MCF 10A (cell line): ENCODE measurements at regions not wholly inside any gene's neighbourhood (a gene's known extent, or its start where the extent isn't known, plus 50 kb on each side); places are given as distances from the start of the nearest gene placed in this dataset.

Experiments
- BruUV-seq: library from RNA; stranded (reverse); fragments of 400-500 nt; replicated peaks from 2 replicates; lab custom pipeline; 2021; lab: Mats Ljungman, UMichigan
- CTCF ChIA-PET: fragments of 300-600 bp; sonication (Branson Sonifier 250); formaldehyde crosslinking; extraction: SDS; loops from one replicate; lab custom pipeline; 2021; ENCODE audit warnings: antibody characterized with exemption, inconsistent platforms; lab: Yijun Ruan, JAX
- POLR2A ChIA-PET: fragments of 300-600, 350-650 bp; sonication (Branson Sonifier 250); formaldehyde crosslinking; extraction: SDS; loops from one replicate; lab custom pipeline; 2020; ENCODE audit warnings: antibody characterized with exemption, inconsistent platforms; lab: Yijun Ruan, JAX
- DNase-seq: peaks from one replicate; pipeline ENCODE4 v3.0.0-alpha.2; 2018; ENCODE audit not compliant: unreplicated experiment
- H3K27ac Mint-ChIP-seq: one replicate; pipeline ENCODE4 v1.8.0; 2022; ENCODE audit warnings: mild to moderate bottlenecking, low read depth, mixed read lengths; ENCODE audit not compliant: unreplicated experiment
- H3K27me3 Mint-ChIP-seq: one replicate; pipeline ENCODE4 v1.8.0; 2022; ENCODE audit warnings: mixed read lengths; ENCODE audit not compliant: insufficient read depth, unreplicated experiment
- H3K36me3 Mint-ChIP-seq: one replicate; pipeline ENCODE4 v1.8.0; 2022; ENCODE audit warnings: mild to moderate bottlenecking, moderate library complexity, mixed read lengths; ENCODE audit not compliant: insufficient read depth, unreplicated experiment
- H3K4me1 Mint-ChIP-seq: one replicate; pipeline ENCODE4 v1.8.0; 2022; ENCODE audit warnings: mixed read lengths; ENCODE audit not compliant: insufficient read depth, unreplicated experiment
- H3K4me3 Mint-ChIP-seq: one replicate; pipeline ENCODE4 v1.8.0; 2022; ENCODE audit warnings: mild to moderate bottlenecking, moderate library complexity, mixed read lengths; ENCODE audit not compliant: unreplicated experiment
- H3K9me3 Mint-ChIP-seq: one replicate; pipeline ENCODE4 v1.8.0; 2022; ENCODE audit warnings: mixed read lengths; ENCODE audit not compliant: unreplicated experiment
- CTCF ChIP-seq: fragments of 200-600 bp; IDR thresholded peaks from one replicate; pipeline ENCODE4 v1.8.0; 2022; ENCODE audit warnings: antibody characterized with exemption, mild to moderate bottlenecking; ENCODE audit not compliant: unreplicated experiment
- intact Hi-C: fragments of 100-400 bp; cut with micrococcal nuclease; formaldehyde crosslinking; loops from 2 replicates; pipeline ENCODE4 v1.14.1; 2022

GRCh38 chr3:117443014-117443413 lies 733.4 kb downstream of the TUSC7 start:
- Mint-ChIP-seq H3K36me3 (no peaks in the 10 kb centered on the region), H3K9me3 (no peaks in the 10 kb centered on the region), H3K27ac (no peak overlapping the region), H3K4me1 (peaks cover 14% of the 10 kb centered on the region), H3K4me3 (no peak overlapping the region), H3K27me3 (no peaks in the 10 kb centered on the region)
- ChIA-PET POLR2A (no interaction called here), CTCF (no interaction called here)
- TF ChIP-seq CTCF = no peak
- BruUV-seq = no TSS peak
- no peak for DNase-seq
- intact Hi-C loops = no loop called here

GRCh38 chr3:117444175-117444574 lies 734.6 kb downstream of the TUSC7 start:
- Mint-ChIP-seq H3K27me3 (peaks cover 10% of the 10 kb centered on the region), H3K27ac (no peak overlapping the region), H3K4me3 (no peak overlapping the region), H3K36me3 (no peaks in the 10 kb centered on the region), H3K4me1 (peaks cover 14% of the 10 kb centered on the region), H3K9me3 (no peaks in the 10 kb centered on the region)
- POLR2A ChIA-PET = no interaction called here
- CTCF ChIA-PET = interaction anchor here (0.5 to 0.6 kb wide), 3 partner anchors 8 to 1428 kb away, joined by 3 read pairs; no protein-coding TSS in a partner anchor
- DNase-seq = no peak
- BruUV-seq = no TSS peak
- no peak for TF ChIP-seq CTCF
- intact Hi-C loops = no loop called here

- POLR2A ChIA-PET = interaction anchor here (0.9 kb wide), 1 partner anchor 17 kb away, joined by 3 read pairs; no protein-coding TSS in a partner anchor
- no TSS peak for BruUV-seq
- Mint-ChIP-seq H3K4me1 (peaks cover 10% of the 10 kb centered on the region), H3K36me3 (no peaks in the 10 kb centered on the region), H3K4me3 (no peak overlapping the region), H3K9me3 (no peaks in the 10 kb centered on the region), H3K27ac (no peak overlapping the region), H3K27me3 (peaks cover 10% of the 10 kb centered on the region)
- intact Hi-C loops = no loop called here
- no peak for TF ChIP-seq CTCF
- CTCF ChIA-PET = no interaction called here
- no peak for DNase-seq
Measured at GRCh38 chr3:117447419-117447818, 737.8 kb downstream of the TUSC7 start.

GRCh38 chr3:117450026-117450425 lies 740.4 kb downstream of the TUSC7 start:
- DNase-seq = no peak
- Mint-ChIP-seq H3K27me3 (peaks cover 10% of the 10 kb centered on the region), H3K4me1 (peaks cover 4% of the 10 kb centered on the region), H3K4me3 (no peak overlapping the region), H3K27ac (no peak overlapping the region), H3K36me3 (no peaks in the 10 kb centered on the region), H3K9me3 (no peaks in the 10 kb centered on the region)
- ChIA-PET CTCF (interaction anchor here (0.8 kb wide), 1 partner anchor 12 kb away, joined by 4 read pairs; no protein-coding TSS in a partner anchor), POLR2A (interaction anchor here (0.6 to 0.7 kb wide), 2 partner anchors 772 to 1618 kb away, joined by 3 read pairs; no protein-coding TSS in a partner anchor)
- no TSS peak for BruUV-seq
- TF ChIP-seq CTCF = no peak
- intact Hi-C loops = no loop called here
